H1 (cell line): ENCODE measurements at regions not wholly inside any gene's neighbourhood (a gene's known extent, or its start where the extent isn't known, plus 50 kb on each side); places are given as distances from the start of the nearest gene placed in this dataset.

Experiments used
- CTCF ChIA-PET: fragments of 300-600 bp; sonication (Branson Sonifier 250); formaldehyde crosslinking; loops from one replicate; lab custom pipeline; 2021; ENCODE audit not compliant: partially characterized antibody; lab: Charles Lee
- POLR2A ChIA-PET: fragments of 300-600 bp; sonication (Branson Sonifier 250); formaldehyde crosslinking; loops from one replicate; lab custom pipeline; 2021; ENCODE audit warnings: inconsistent platforms; ENCODE audit not compliant: partially characterized antibody; lab: Charles Lee
- DNase-seq, 2 experiments: peaks; one replicate each; pipeline versions ENCODE4 v3.0.0 to v3.0.0-alpha.2; 2010 to 2022; ENCODE audit warnings: low spot score in 2 of 2, low read depth in 1 of 2, mixed read lengths in 1 of 2
- FAIRE-seq: peaks from 2 replicates; lab custom pipeline; 2011; peaks lifted over from hg19 to GRCh38; lab: Jason Lieb, UNC
- H2AFZ ChIP-seq: 2 replicates; pipeline ENCODE4 v1.8.1; 2012; ENCODE audit warnings: low read length, inconsistent platforms
- H2AK5ac ChIP-seq: 2 replicates; pipeline ENCODE4 v1.6.1; 2013; ENCODE audit warnings: low read depth, low read length
- H2BK120ac ChIP-seq: replicated peaks from 2 replicates; pipeline ENCODE3; 2013; ENCODE audit warnings: low read depth, low read length, inconsistent platforms
- H2BK12ac ChIP-seq: 2 replicates; pipeline ENCODE4 v1.6.1; 2013; ENCODE audit warnings: low read depth, low read length
- H2BK15ac ChIP-seq: 2 replicates; pipeline ENCODE4 v1.6.1; 2013; ENCODE audit warnings: low read length
- H2BK20ac ChIP-seq: 2 replicates; pipeline ENCODE4 v1.6.1; 2013; ENCODE audit warnings: low read length
- H2BK5ac ChIP-seq: 2 replicates; pipeline ENCODE4 v1.6.1; 2013; ENCODE audit warnings: low read depth, low read length
- H3K14ac ChIP-seq: 2 replicates; pipeline ENCODE4 v1.6.1; 2013; ENCODE audit warnings: inconsistent platforms; ENCODE audit not compliant: insufficient read length
- H3K18ac ChIP-seq: 2 replicates; pipeline ENCODE4 v1.6.1; 2013; ENCODE audit warnings: low read length; ENCODE audit errors: extremely low read depth
- H3K23ac ChIP-seq: 2 replicates; pipeline ENCODE4 v1.6.1; 2013; ENCODE audit warnings: inconsistent platforms; ENCODE audit not compliant: insufficient read length
- H3K23me2 ChIP-seq: 2 replicates; pipeline ENCODE4 v1.6.1; 2013; ENCODE audit warnings: low read depth, low read length
- H3K27ac ChIP-seq: 2 replicates; pipeline ENCODE4 v1.6.1; 2011; ENCODE audit warnings: low read depth, low read length, inconsistent platforms
- H3K27me3 ChIP-seq, 4 experiments: replicated peaks in 1 of 4; 1 replicate in 1 of 4; 2 replicates in 3 of 4; pipeline versions ENCODE4 v1.6.1 to v1.8.1; 2011 to 2013; ENCODE audit warnings: low read length in 3 of 4, mild to moderate bottlenecking in 3 of 4, inconsistent platforms in 2 of 4, mixed read lengths in 2 of 4, moderate library complexity in 1 of 4; ENCODE audit not compliant: control insufficient read depth in 3 of 4, insufficient read depth in 3 of 4; ENCODE audit errors: extremely low read depth in 1 of 4
- H3K36me3 ChIP-seq, 4 experiments: 2 replicates each; pipeline versions ENCODE4 v1.6.1 to v1.8.1; 2011 to 2013; ENCODE audit warnings: mild to moderate bottlenecking in 4 of 4, low read length in 3 of 4, moderate library complexity in 2 of 4, control low read depth in 1 of 4, inconsistent platforms in 1 of 4; ENCODE audit not compliant: insufficient read depth in 4 of 4, control insufficient read depth in 2 of 4
- H3K4ac ChIP-seq: replicated peaks from 2 replicates; pipeline ENCODE3; 2013; ENCODE audit warnings: low read length, low read depth, mixed read lengths, inconsistent platforms; ENCODE audit not compliant: insufficient read length
- H3K4me1 ChIP-seq, 4 experiments: replicated peaks in 1 of 4; 1 replicate in 1 of 4; 2 replicates in 3 of 4; pipeline versions ENCODE4 v1.6.1 to v1.8.1; 2011 to 2013; ENCODE audit warnings: low read length in 3 of 4, inconsistent platforms in 2 of 4, mixed read lengths in 1 of 4; ENCODE audit not compliant: insufficient read depth in 4 of 4, control insufficient read depth in 3 of 4
- H3K4me2 ChIP-seq, 2 experiments: 2 replicates each; pipeline versions ENCODE4 v1.6.1 to v1.8.1; 2011 to 2013; ENCODE audit warnings: low read depth in 2 of 2, low read length in 2 of 2, control low read depth in 1 of 2, inconsistent platforms in 1 of 2, mild to moderate bottlenecking in 1 of 2; ENCODE audit not compliant: insufficient read depth in 1 of 2
- H3K4me3 ChIP-seq, 4 experiments: fragments of 200-600, 300-600 bp in 1 of 4; sonication (generic), shearing (Covaris generic), sonication (Bioruptor Twin) in 1 of 4; 2 replicates each; pipeline versions ENCODE4 v1.5.1 to v1.8.1; 2011 to 2016; ENCODE audit warnings: low read length in 4 of 4, low read depth in 3 of 4, control low read depth in 2 of 4, inconsistent platforms in 2 of 4, mild to moderate bottlenecking in 2 of 4, mixed read lengths in 1 of 4, moderate library complexity in 1 of 4; ENCODE audit not compliant: insufficient read depth in 2 of 4; ENCODE audit errors: extremely low read depth in 1 of 4
- H3K56ac ChIP-seq: replicated peaks from 2 replicates; pipeline ENCODE3; 2013; ENCODE audit warnings: low read depth, mild to moderate bottlenecking, mixed read lengths, low read length, inconsistent platforms; ENCODE audit not compliant: insufficient read length
- H3K79me1 ChIP-seq: 2 replicates; pipeline ENCODE4 v1.6.1; 2013; ENCODE audit warnings: low read depth, low read length, control low read depth
- H3K79me2 ChIP-seq, 2 experiments: 2 replicates each; pipeline versions ENCODE4 v1.6.1 to v1.8.1; 2012 to 2013; ENCODE audit warnings: low read length in 2 of 2, mild to moderate bottlenecking in 2 of 2, inconsistent platforms in 1 of 2; ENCODE audit not compliant: insufficient read depth in 2 of 2, control insufficient read depth in 1 of 2
- H3K9ac ChIP-seq, 4 experiments: replicated peaks in 1 of 4; 1 replicate in 1 of 4; 2 replicates in 3 of 4; pipeline versions ENCODE4 v1.6.1 to v1.8.1; 2011 to 2013; ENCODE audit warnings: low read depth in 3 of 4, low read length in 3 of 4, control low read depth in 2 of 4, mild to moderate bottlenecking in 2 of 4, moderate library complexity in 2 of 4, inconsistent platforms in 1 of 4; ENCODE audit errors: extremely low read depth in 1 of 4
- H3K9me3 ChIP-seq, 2 experiments: 2 replicates each; pipeline versions ENCODE4 v1.6.1 to v1.8.1; 2012 to 2013; ENCODE audit warnings: mild to moderate bottlenecking in 2 of 2, moderate library complexity in 2 of 2, control low read depth in 1 of 2, inconsistent platforms in 1 of 2, low read depth in 1 of 2, low read length in 1 of 2, mixed read lengths in 1 of 2; ENCODE audit not compliant: insufficient read depth in 2 of 2
- H4K20me1 ChIP-seq, 2 experiments: replicated peaks in 1 of 2; 2 replicates each; pipeline versions ENCODE3 to v1.8.1; 2011 to 2013; ENCODE audit warnings: inconsistent platforms in 2 of 2, low read length in 2 of 2, mild to moderate bottlenecking in 1 of 2; ENCODE audit not compliant: insufficient read depth in 2 of 2, control insufficient read depth in 1 of 2
- H4K5ac ChIP-seq: 2 replicates; pipeline ENCODE4 v1.6.1; 2013; ENCODE audit warnings: low read length, low read depth, mixed read lengths, inconsistent platforms; ENCODE audit not compliant: insufficient read length
- H4K8ac ChIP-seq: 2 replicates; pipeline ENCODE4 v1.8.0; 2013; ENCODE audit warnings: mild to moderate bottlenecking, moderate library complexity, low read length, inconsistent platforms; ENCODE audit not compliant: insufficient read depth; ENCODE audit errors: extremely low read depth
- H4K91ac ChIP-seq: replicated peaks from 2 replicates; pipeline ENCODE3; 2013; ENCODE audit warnings: low read length, mixed read lengths, inconsistent platforms; ENCODE audit not compliant: insufficient read length
- RAD21 ChIP-seq, 2 experiments: IDR thresholded peaks in 1 of 2; conservative IDR thresholded peaks in 1 of 2; 2 replicates each; pipeline ENCODE4 v1.6.1; 2011; ENCODE audit warnings: low read depth in 2 of 2, low read length in 2 of 2, improper control_type of control experiment in 1 of 2, inconsistent platforms in 1 of 2, mild to moderate bottlenecking in 1 of 2, moderate library complexity in 1 of 2
- SRF ChIP-seq: IDR thresholded peaks from 2 replicates; pipeline ENCODE4 v1.6.1; 2011; ENCODE audit warnings: mild to moderate bottlenecking, low read depth, low read length, moderate library complexity
- WGBS, 2 experiments: shearing (Covaris generic) in 1 of 2; methylation state at CpG; one replicate each; pipeline versions ENCODE4 v1.1.6 to v1.1.7; 2013 to 2015; ENCODE audit warnings: low lambda C conversion rate in 2 of 2, mixed read lengths in 2 of 2, inconsistent platforms in 1 of 2, low coverage in 1 of 2, missing lambda C conversion rate in 1 of 2; ENCODE audit not compliant: insufficient replicate concordance in 2 of 2, insufficient coverage in 1 of 2, insufficient read length in 1 of 2; ENCODE audit errors: extremely low coverage in 1 of 2, missing lambda C conversion rate in 1 of 2; 5-methylcytosine and 5-hydroxymethylcytosine counted together

GRCh38 chr9:104302775-104303174 is 201.3 kb upstream of the OR13F1 start:
- Histone ChIP-seq H2BK20ac (no peak overlapping the region), H4K91ac (no peak overlapping the region), H3K14ac (no peak overlapping the region), H4K5ac (no peak overlapping the region), H3K9ac (no peak overlapping the region), H2AFZ (no peak overlapping the region), H3K9me3 (no peaks in the 10 kb centered on the region), H3K56ac (no peak overlapping the region), H3K27me3 (no peaks in the 10 kb centered on the region), H4K8ac (no peak overlapping the region), H3K23ac (no peak overlapping the region), H3K4me2 (no peak overlapping the region), H3K27ac (no peak overlapping the region), H3K4me3 (no peak overlapping the region), H3K79me1 (no peaks in the 10 kb centered on the region), H3K18ac (no peak overlapping the region), H2AK5ac (no peak overlapping the region), H2BK15ac (no peak overlapping the region), H3K79me2 (no peaks in the 10 kb centered on the region), H4K20me1 (no peaks in the 10 kb centered on the region), H2BK12ac (no peak overlapping the region), H2BK120ac (no peak overlapping the region)
- DNase-seq: no peak
- FAIRE-seq: no peak
- POLR2A ChIA-PET: no interaction called here
- TF ChIP-seq RAD21 (IDR thresholded peaks at IDR 0.05 in 1 of 2, conservative IDR thresholded peaks at IDR 0.05 in 1 of 2; ENCODE audit: low read depth in 2 of 2, low read length in 2 of 2) (peak in 1 of 2 experiments; percentile 20; a peak in 2 of 4 replicates), SRF (no peak)
- TF ChIP-seq, all 59 proteins: peak for 1
- Histone ChIP-seq H3K4ac (no peak overlapping the region), H3K23me2 (no peaks in the 10 kb centered on the region), H3K36me3 (no peaks in the 10 kb centered on the region), H3K4me1 (peaks cover 0 to 3% (median 0%) of the 10 kb centered on the region in 4 experiments; a peak in 1 of 7 replicates), H2BK5ac (no peak overlapping the region)
- CTCF ChIA-PET: interaction anchor here (1.4 kb wide), 1 partner anchor 10 kb away, joined by 3 read pairs; no protein-coding TSS in a partner anchor
- 89% methylated on average over 4 of the region's 4 CpGs; no CpG with 5 or more reads in 1 of the 2 experiments for WGBS, 2 experiments
